HL-60/S4 treated with retinoic acid at 250 ng/mL for 4 days and 3 days (cell line): ENCODE measurements at regions not wholly inside any gene's neighbourhood (a gene's known extent, or its start where the extent isn't known, plus 50 kb on each side); places are given as distances from the start of the nearest gene placed in this dataset.

ENCODE experiments used
- in situ Hi-C: fragments of 300-500 bp; cut with MboI; formaldehyde crosslinking; loops from 2 replicates; pipeline ENCODE4 v1.7.0; 2022; ENCODE audit warnings: low sequenced_read_pairs

- in situ Hi-C loops: no loop called here
Measured at GRCh38 chr2:217430916-217431576, 571.2 kb upstream of the TNP1 start.

- in situ Hi-C loops: no loop called here
Measured at GRCh38 chr2:217429981-217430500, 570.2 kb upstream of the TNP1 start.

GRCh38 chr2:217421834-217422233, 562.0 kb upstream of the TNP1 start:
- in situ Hi-C loops: no loop called here

- in situ Hi-C loops: no loop called here
Measured at GRCh38 chr2:217420854-217421253, 561.0 kb upstream of the TNP1 start.

GRCh38 chr2:217419055-217419671, 559.3 kb upstream of the TNP1 start:
- in situ Hi-C loops: no loop called here

GRCh38 chr2:217418544-217418943, 558.7 kb upstream of the TNP1 start:
- in situ Hi-C loops: no loop called here

GRCh38 chr2:217418090-217418489, 558.2 kb upstream of the TNP1 start:
- in situ Hi-C loops: no loop called here

- in situ Hi-C loops: no loop called here
Measured at GRCh38 chr2:217417536-217417935, 557.7 kb upstream of the TNP1 start.

- in situ Hi-C loops: no loop called here
Measured at GRCh38 chr2:217415316-217415715, 555.5 kb upstream of the TNP1 start.

- in situ Hi-C loops: no loop called here
Measured at GRCh38 chr2:217414429-217414828, 554.6 kb upstream of the TNP1 start.

- in situ Hi-C loops: no loop called here
Measured at GRCh38 chr2:217413193-217413592, 553.3 kb upstream of the TNP1 start.

- in situ Hi-C loops: no loop called here
Measured at GRCh38 chr2:217412721-217413120, 552.9 kb upstream of the TNP1 start.

- in situ Hi-C loops: no loop called here
Measured at GRCh38 chr2:217412277-217412676, 552.4 kb upstream of the TNP1 start.

GRCh38 chr2:217410681-217410960, 550.8 kb upstream of the TNP1 start:
- in situ Hi-C loops: no loop called here

- in situ Hi-C loops: no loop called here
Measured at GRCh38 chr2:217409949-217410680, 550.3 kb upstream of the TNP1 start.

GRCh38 chr2:217407362-217407761, 547.5 kb upstream of the TNP1 start:
- in situ Hi-C loops: no loop called here

GRCh38 chr2:217404236-217404760, 544.4 kb upstream of the TNP1 start:
- in situ Hi-C loops: no loop called here

- in situ Hi-C loops: no loop called here
Measured at GRCh38 chr2:217402761-217403383, 543.0 kb upstream of the TNP1 start.

- in situ Hi-C loops: no loop called here
Measured at GRCh38 chr2:217402144-217402543, 542.3 kb upstream of the TNP1 start.

GRCh38 chr2:217399291-217399690, 539.4 kb upstream of the TNP1 start:
- in situ Hi-C loops: no loop called here

- in situ Hi-C loops: no loop called here
Measured at GRCh38 chr2:217398860-217399259, 539.0 kb upstream of the TNP1 start.
